GF-D8 (cell line): ENCODE measurements at regions not wholly inside any gene's neighbourhood (a gene's known extent, or its start where the extent isn't known, plus 50 kb on each side); places are given as distances from the start of the nearest gene placed in this dataset.

ENCODE experiments used
- DNase-seq: peaks from one replicate; lab custom pipeline; 2025; lab: John Stamatoyannopoulos, UW

DNA sequence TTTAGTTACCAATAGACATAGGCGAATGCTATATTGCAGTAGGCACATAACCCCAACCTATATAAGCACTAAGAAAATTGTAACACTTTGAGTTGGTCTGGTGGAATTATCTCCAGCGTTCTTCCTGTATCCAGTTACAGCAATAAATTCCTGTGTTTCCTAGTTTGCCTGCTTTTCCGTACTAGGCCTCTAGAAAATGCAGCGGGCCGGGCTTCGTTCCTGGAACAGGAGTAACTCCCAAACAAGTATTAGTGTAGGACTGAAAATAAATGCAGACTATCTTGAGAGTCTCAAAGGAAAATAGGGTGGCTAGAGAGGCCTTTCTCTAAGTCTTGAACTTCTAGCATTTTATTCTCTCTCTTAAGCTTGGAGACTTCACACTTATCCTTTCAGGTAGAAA, 159.8 kb downstream of the OR13H1 start:
- DNase-seq, result no peak

DNA sequence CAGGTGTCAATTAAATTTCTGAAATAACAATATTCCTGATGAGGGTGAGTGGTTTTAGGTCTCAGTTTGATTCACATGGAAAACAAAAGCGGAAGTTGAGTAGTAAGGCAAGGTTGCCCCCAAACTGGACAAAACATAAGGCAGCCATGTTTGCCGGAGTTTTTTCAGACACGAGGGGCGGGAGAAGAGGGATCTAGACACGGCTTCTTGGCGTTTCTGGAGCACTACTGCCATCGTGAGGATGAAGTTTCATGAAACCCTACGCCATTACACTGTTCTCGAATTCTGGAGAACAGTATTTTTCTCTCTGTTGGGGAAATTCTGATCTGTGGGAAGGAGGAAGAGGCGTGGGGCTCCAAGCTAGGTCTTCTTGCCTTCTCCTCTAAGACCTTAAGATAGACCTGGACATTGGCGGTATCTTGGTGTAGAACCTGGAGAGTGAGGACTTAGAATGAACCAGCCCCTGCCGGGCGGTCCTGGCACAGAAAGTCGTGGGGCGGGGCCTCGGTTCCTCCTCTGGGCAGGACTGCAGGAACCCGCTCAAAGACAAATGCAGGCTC, 160.3 kb downstream of the OR13H1 start:
- no peak for DNase-seq

DNA sequence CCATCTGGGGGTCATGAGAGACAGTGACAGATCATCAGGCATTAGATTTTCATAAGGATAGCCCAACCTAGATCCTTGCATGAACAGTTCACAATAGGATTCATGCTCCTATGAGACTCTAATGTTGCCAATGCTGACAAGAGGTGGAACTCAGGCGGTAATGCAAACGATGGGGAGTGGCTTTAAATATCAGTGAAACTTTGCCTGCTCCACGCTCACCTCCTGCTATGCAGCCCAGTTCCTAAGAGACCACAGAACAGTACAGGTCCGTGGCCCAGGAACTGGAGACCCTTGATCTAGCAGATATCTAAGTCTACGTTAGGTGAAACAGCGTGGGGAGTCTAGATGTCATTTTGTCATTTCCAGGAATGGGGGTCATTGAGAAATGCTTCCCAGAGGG, 165.7 kb downstream of the OR13H1 start:
- DNase-seq, result no peak

- no peak for DNase-seq
Observed at GRCh38 chrX:131711478-131711867, 167.6 kb downstream of the OR13H1 start.

DNA sequence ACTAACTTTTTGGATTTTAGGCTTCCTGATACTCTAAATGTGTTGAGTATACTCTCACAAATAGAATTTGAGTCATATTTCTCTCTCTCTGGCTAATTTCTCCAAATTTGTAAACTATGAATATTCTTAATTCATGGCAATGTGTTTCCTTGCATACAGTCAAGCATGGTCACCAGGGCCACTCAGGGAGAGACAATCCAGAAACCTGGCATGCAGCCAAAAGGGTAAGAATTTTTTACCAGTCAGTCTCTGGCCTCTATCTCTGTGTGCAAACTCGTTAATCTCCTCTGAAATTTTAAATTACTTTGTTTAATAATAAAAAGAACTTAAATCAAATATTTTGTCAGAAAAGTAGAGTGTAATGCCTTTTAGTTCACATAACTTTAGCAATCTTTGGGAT, 179.8 kb downstream of the OR13H1 start:
- no peak for DNase-seq

GRCh38 chrX:131724292-131724691, 180.4 kb downstream of the OR13H1 start:
- DNase-seq, result no peak

- DNase-seq, result no peak
Observed at GRCh38 chrX:131725001-131725654, 181.3 kb downstream of the OR13H1 start.

DNA sequence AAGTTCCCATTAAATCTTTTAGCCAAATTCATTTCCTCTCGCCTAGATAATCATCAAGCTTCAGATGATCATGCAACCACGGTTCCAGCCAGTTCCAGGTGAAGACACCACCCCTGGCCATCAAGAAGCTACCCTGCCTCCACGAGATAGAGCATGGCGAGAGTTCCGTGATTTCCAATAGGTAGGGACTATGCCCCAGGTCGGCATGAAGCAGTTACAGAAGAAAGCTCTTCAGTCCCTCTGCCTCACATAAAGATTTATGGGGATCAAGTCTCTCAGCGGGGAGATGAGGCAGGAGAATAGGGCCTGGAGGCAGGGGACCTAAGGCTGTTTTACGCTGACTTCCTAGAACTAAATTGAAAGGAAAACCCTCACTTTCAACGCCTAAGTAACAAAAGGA, 183.9 kb downstream of the OR13H1 start:
- no peak for DNase-seq

DNA sequence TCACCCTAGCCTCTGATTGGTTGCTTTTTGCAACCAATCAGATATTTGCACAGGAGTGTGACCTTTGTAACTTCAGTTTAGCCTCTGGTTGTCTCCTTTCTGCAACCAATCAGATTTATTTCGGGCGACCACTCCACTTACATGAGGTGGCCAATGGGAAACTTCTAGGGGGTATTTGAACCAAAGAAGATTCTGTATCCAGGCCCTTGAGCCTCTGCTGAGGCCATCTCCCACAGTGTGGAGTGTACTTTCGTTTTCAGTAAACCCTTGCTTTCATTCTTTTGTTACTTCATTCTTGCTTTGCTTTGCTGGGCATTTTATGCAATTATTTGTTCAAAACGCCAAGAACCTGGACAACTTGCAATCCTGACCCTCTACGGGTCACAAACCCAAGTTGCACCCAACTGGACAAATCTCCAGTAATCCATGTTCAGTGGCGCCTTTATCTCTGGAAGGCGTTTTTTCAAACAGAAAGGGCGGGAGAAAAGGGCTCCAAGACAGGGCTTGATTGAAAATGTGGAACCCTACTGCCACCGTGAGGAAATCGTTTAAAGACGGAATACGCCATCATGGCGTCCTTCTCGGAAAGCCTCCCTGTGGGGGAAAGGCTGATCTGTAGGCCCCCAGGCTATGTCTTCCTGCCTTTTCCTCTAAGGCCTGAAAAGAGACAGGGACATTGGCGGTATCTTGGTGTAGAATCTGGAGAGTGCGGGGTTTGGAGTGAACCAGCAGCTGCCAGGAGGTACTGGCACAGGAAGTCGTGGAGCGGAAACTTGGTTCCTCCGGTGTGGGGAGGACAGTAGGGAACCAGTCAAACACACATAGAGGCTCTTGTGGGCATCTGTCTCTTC, 184.6 kb downstream of the OR13H1 start:
- DNase-seq, result no peak

GRCh38 chrX:131729295-131729694, 185.4 kb downstream of the OR13H1 start:
- no peak for DNase-seq

- DNase-seq, result no peak
Observed at GRCh38 chrX:131734621-131735020, 190.7 kb downstream of the OR13H1 start.

DNA sequence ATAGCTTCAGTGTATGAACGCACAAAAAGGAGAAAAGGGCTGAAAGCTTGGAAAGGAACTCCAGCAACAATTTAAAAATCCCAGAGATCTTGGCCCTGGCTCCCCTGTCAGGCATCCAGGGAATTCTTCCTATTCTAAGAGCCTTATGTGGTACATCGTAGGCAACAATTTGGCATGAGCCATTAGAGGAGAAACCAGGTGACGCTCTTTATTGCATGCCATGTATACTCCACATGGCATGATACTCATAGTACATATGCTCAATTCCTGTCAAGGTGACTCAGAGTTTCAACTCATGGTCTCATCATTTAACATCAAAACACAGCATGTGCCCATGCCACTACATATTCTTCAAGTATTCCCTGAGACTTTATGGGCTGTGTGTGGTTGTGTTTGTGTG, 191.3 kb downstream of the OR13H1 start:
- no peak for DNase-seq

- peak; percentile 53 for DNase-seq
Observed at GRCh38 chrX:131739823-131740222, 195.9 kb downstream of the OR13H1 start.

- DNase-seq, result no peak
Observed at GRCh38 chrX:131741103-131741581, 197.3 kb downstream of the OR13H1 start.

- no peak for DNase-seq
Observed at GRCh38 chrX:131745942-131746489, 202.1 kb downstream of the OR13H1 start.

DNA sequence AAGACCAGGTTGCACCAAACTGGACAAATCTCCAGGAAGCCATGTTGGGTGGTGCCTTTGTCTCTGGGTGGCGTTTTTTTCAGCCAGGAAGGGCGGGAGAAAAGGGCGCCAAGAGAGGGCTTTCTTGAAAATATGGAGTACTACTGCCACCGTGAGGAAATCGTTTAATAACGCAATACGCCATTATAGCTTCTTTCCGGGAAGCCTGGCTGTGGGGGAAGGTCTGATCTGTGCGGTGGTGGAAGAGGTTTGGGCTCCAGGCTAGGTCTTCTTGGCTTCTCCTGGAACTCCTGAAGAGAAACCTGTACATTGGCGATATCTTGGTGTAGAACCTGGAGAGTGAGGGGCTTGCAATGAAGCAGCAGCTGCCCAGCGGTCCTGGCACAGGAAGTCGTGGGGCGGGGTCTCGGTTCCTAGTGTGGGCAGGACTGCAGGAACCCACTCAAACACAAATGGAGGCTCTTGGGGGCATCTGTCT, 202.7 kb downstream of the OR13H1 start:
- no peak for DNase-seq

DNA sequence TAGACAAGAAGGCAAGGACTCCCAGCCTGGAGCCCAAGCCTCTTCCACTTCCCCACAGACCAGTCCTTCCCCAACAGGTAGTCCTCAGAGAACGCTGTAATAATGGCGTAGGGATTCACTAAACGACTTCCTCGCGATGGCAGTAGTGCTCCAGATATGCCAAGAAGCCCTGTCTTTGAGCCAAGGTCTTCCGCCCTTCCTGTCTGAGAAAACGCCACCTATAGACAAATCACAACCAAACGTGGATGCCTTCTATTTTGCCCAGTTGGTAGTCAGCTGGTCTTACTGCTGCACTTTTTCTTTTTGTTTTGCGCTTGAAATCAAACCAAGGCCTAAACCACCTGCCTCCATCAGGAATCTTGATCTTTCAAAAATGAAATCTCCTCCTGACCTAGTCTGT, 203.3 kb downstream of the OR13H1 start:
- DNase-seq, result no peak

DNA sequence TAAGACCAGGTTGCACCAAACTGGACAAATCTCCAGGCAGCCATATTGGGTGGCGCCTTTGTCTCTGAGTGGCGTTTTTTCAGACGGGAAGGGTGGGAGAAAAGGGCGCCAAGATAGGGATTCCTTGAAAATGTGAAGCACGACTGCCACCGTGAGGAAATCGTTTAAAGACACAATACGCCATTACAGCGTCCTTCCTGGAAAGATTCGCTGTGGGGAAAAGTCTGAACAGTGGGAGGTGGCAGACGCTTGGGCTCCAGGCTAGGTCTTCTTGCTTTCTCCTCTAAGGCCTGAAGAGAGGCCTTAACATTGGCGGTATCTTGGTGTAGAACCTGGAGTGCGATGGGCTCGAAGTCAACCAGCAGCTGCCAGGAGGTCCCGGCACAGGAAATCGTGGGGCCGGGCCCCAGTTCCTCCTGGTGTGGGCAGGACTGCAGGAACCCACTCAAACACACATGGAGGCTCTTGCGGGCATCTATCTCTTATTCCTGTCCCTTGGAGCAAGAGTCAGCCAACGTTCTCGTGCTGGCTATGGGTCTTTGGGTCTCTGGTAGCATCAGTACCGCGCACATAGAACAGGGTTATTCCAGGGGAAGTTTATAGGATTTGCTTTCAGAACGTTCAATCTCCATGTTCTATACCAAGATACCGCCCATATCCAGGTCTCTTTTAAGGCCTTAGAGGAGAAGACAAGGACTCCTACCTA, 208.8 kb downstream of the OR13H1 start:
- no peak for DNase-seq

DNA sequence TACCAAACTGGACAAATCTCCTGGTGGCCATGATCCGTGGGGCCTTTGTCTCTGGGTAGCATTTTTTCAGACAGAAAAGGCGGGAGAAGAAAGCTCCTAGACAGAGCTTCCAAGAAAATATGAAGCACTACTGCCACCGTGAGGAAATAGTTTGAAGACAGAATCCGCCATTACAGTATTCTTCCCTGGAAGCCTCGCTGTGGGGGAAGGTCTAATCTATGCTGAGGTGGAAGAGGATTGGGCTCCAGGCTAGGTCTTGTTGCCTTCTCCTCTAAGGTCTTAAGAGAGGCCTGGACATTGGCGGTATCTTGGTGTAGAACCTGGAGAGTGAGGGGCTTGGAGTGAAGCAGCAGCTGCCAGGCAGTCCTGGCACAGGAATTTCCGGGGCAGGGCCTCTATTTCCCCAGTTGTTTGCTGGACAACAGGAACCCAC, 218.9 kb downstream of the OR13H1 start:
- no peak for DNase-seq

DNA sequence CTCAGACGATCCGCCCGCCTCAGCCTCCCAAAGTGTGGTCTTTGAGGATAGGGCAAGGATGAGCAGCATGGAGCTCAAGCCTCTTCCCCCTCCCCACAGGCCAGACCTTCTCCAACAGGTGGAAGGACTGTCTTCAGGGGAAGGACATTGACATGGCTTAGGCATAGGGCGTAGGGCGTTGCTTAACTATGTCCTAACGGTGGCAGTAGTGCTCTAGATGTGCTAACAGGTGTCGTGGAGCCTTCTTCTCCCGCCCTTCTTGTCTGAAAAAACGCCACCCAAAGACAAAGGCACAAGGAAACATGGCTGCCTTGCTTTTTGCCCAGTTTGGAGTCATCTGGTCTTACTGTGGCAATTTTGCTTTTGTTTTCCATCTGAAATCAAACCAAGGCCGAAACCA, 219.8 kb downstream of the OR13H1 start:
- DNase-seq, result no peak

DNA sequence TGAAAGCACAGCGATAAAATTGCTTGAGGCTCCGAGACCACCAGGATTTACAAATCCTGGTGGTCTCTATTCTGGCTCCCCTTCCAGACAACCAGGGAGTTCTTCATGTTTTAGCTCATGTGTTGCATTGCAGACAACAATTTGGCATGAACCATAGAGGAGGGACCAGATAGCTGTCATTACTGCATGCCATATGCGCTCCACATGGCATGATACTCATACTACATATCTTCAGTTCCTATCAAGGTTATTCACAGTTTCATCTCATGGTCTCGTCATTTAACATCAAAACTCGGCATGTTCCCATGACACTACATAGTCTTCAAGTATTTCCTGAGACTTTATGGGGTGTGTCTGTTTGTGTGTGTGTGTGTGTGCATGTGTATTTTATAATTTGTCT, 220.3 kb downstream of the OR13H1 start:
- DNase-seq, result no peak
